Fibroblast of lung (primary cell): ENCODE measurements at regions not wholly inside any gene's neighbourhood (a gene's known extent, or its start where the extent isn't known, plus 50 kb on each side); places are given as distances from the start of the nearest gene placed in this dataset.
A peak's percentile ranks its signal among the peaks of the same experiment; 100 is the strongest.

Experiments used
- DNase-seq, 2 donors: peaks; one replicate each; pipeline versions ENCODE4 v3.0.0 to v3.0.0-alpha.2; 2010; ENCODE audit warnings: low read depth in 2 of 2
- H2AFZ ChIP-seq: 2 replicates; pipeline ENCODE4 v1.5.1; 2012; ENCODE audit warnings: low read length, control low read depth, inconsistent platforms
- H3K27ac ChIP-seq: 2 replicates; pipeline ENCODE4 v1.5.1; 2011; ENCODE audit warnings: low read length, control low read depth; ENCODE audit not compliant: insufficient read depth
- H3K27me3 ChIP-seq: 2 replicates; pipeline ENCODE4 v1.5.1; 2011; ENCODE audit warnings: mild to moderate bottlenecking, low read length; ENCODE audit not compliant: control insufficient read depth, insufficient read depth
- H3K36me3 ChIP-seq: 2 replicates; pipeline ENCODE4 v1.5.1; 2011; ENCODE audit warnings: low read length; ENCODE audit not compliant: control insufficient read depth, insufficient read depth
- H3K4me1 ChIP-seq: 2 replicates; pipeline ENCODE4 v1.5.1; 2011; ENCODE audit warnings: low read length; ENCODE audit not compliant: control insufficient read depth, insufficient read depth; ENCODE audit errors: extremely low read depth
- H3K4me2 ChIP-seq: 2 replicates; pipeline ENCODE4 v1.5.1; 2011; ENCODE audit warnings: low read length, control low read depth; ENCODE audit not compliant: insufficient read depth; ENCODE audit errors: extremely low read depth
- H3K4me3 ChIP-seq, 4 experiments: fragments of 200-600 bp in 1 of 4; sonication (generic) in 1 of 4; replicated peaks in 1 of 4; 2 replicates each; pipeline ENCODE4 v1.5.1; 2011 to 2016; ENCODE audit warnings: low read length in 4 of 4, low read depth in 3 of 4, mild to moderate bottlenecking in 3 of 4, control low read depth in 2 of 4, inconsistent platforms in 1 of 4, mixed read lengths in 1 of 4; ENCODE audit not compliant: insufficient read depth in 1 of 4; ENCODE audit errors: control extremely low read depth in 1 of 4
- H3K79me2 ChIP-seq: 2 replicates; pipeline ENCODE4 v1.5.1; 2012; ENCODE audit warnings: mild to moderate bottlenecking, low read length, inconsistent platforms; ENCODE audit not compliant: control insufficient read depth, insufficient read depth
- H3K9ac ChIP-seq: 2 replicates; pipeline ENCODE4 v1.5.1; 2011; ENCODE audit warnings: mild to moderate bottlenecking, low read length, control low read depth; ENCODE audit not compliant: insufficient read depth
- H3K9me3 ChIP-seq: 2 replicates; pipeline ENCODE4 v1.5.1; 2012; ENCODE audit warnings: low read depth, low read length; ENCODE audit not compliant: control insufficient read depth, insufficient read depth
- H4K20me1 ChIP-seq: 2 replicates; pipeline ENCODE4 v1.5.1; 2011; ENCODE audit warnings: low read length; ENCODE audit not compliant: control insufficient read depth, insufficient read depth; ENCODE audit errors: extremely low read depth
- CTCF ChIP-seq, 2 donors: IDR thresholded peaks in 1 of 2; conservative IDR thresholded peaks in 1 of 2; 1 replicate in 1 of 2; 2 replicates in 1 of 2; pipeline ENCODE4 v1.5.1; 2011 to 2012; ENCODE audit warnings: low read length in 2 of 2, control low read depth in 1 of 2, inconsistent platforms in 1 of 2, low read depth in 1 of 2, mild to moderate bottlenecking in 1 of 2
- EZH2 ChIP-seq: IDR thresholded peaks from 2 replicates; pipeline ENCODE4 v1.5.1; 2012; ENCODE audit warnings: low read length, control low read depth, mild to moderate bottlenecking; ENCODE audit errors: missing control alignments

GRCh38 chr13:74064805-74065312 is 69.3 kb downstream of the KLF12 start:
- Histone ChIP-seq H3K9ac (no peak overlapping the region), H3K79me2 (peaks cover 10% of the 10 kb centered on the region), H3K27ac (no peak overlapping the region), H4K20me1 (no peaks in the 10 kb centered on the region), H3K4me2 (no peak overlapping the region), H3K36me3 (no peaks in the 10 kb centered on the region), H2AFZ (no peak overlapping the region), H3K27me3 (no peaks in the 10 kb centered on the region), H3K4me3 (no peak overlapping the region), H3K4me1 (peaks cover 5% of the 10 kb centered on the region), H3K9me3 (no peaks in the 10 kb centered on the region)
- DNase-seq, result peak in 1 of 2 donors; percentile 26
- no peak for TF ChIP-seq EZH2
- TF ChIP-seq CTCF (conservative IDR thresholded peaks at IDR 0.05 in 1 of 2, IDR thresholded peaks at IDR 0.05 in 1 of 2; ENCODE audit: low read depth in 1 of 2, low read length in 2 of 2), result no peak

GRCh38 chr13:74063533-74064100 is 70.6 kb downstream of the KLF12 start:
- Histone ChIP-seq H2AFZ (no peak overlapping the region), H3K36me3 (no peaks in the 10 kb centered on the region), H3K9ac (no peak overlapping the region), H3K4me1 (peaks cover 5% of the 10 kb centered on the region), H4K20me1 (no peaks in the 10 kb centered on the region), H3K27me3 (no peaks in the 10 kb centered on the region), H3K79me2 (peaks cover 10% of the 10 kb centered on the region), H3K9me3 (no peaks in the 10 kb centered on the region), H3K4me3 (peak overlapping the region in 2 of 4 experiments; percentile 34 to 52), H3K4me2 (peak overlapping the region; percentile 87), H3K27ac (no peak overlapping the region)
- no peak for TF ChIP-seq EZH2
- TF ChIP-seq CTCF (conservative IDR thresholded peaks at IDR 0.05 in 1 of 2, IDR thresholded peaks at IDR 0.05 in 1 of 2; ENCODE audit: low read depth in 1 of 2, low read length in 2 of 2), result no peak
- DNase-seq, result no peak

GRCh38 chr13:74062933-74063332 is 71.3 kb downstream of the KLF12 start:
- Histone ChIP-seq H2AFZ (no peak overlapping the region), H3K4me3 (peak overlapping the region; percentile 8 to 52 (median 38)), H4K20me1 (no peaks in the 10 kb centered on the region), H3K27ac (peak overlapping the region; percentile 6), H3K9me3 (no peaks in the 10 kb centered on the region), H3K4me2 (peak overlapping the region; percentile 87), H3K79me2 (peaks cover 10% of the 10 kb centered on the region), H3K27me3 (no peaks in the 10 kb centered on the region), H3K36me3 (no peaks in the 10 kb centered on the region), H3K4me1 (peaks cover 5% of the 10 kb centered on the region), H3K9ac (no peak overlapping the region)
- TF ChIP-seq EZH2 (no peak), CTCF (conservative IDR thresholded peaks at IDR 0.05 in 1 of 2, IDR thresholded peaks at IDR 0.05 in 1 of 2; ENCODE audit: low read depth in 1 of 2, low read length in 2 of 2) (no peak)
- peak; percentile 67 to 86 for DNase-seq
